BJ (cell line): ENCODE measurements at regions not wholly inside any gene's neighbourhood (a gene's known extent, or its start where the extent isn't known, plus 50 kb on each side); places are given as distances from the start of the nearest gene placed in this dataset.

Experiments
- CTCF ChIA-PET: fragments of 350-600 bp; formaldehyde crosslinking; extraction: SDS; loops from one replicate; lab custom pipeline; 2021; ENCODE audit warnings: antibody characterized with exemption, inconsistent platforms; lab: Yijun Ruan, JAX
- POLR2A ChIA-PET: fragments of 300-600 bp; sonication (Branson Sonifier 250); formaldehyde crosslinking; extraction: SDS; loops from one replicate; lab custom pipeline; 2021; ENCODE audit warnings: antibody characterized with exemption; lab: Charles Lee
- DNase-seq: peaks from one replicate; pipeline ENCODE4 v3.0.0-alpha.2; 2011; ENCODE audit warnings: low read depth
- H3K27me3 ChIP-seq: 2 replicates; pipeline ENCODE4 v1.6.0; 2011; ENCODE audit warnings: low read length; ENCODE audit not compliant: control insufficient read depth, insufficient read depth
- H3K36me3 ChIP-seq: 2 replicates; pipeline ENCODE4 v1.5.1; 2011; ENCODE audit warnings: low read length; ENCODE audit not compliant: control insufficient read depth, insufficient read depth
- H3K4me3 ChIP-seq: 2 replicates; pipeline ENCODE4 v1.5.1; 2011; ENCODE audit warnings: low read depth, mild to moderate bottlenecking, control low read depth, low read length
- TF ChIP-seq, protein P1 (sequence below): IDR thresholded peaks from 2 replicates; pipeline ENCODE4 v1.5.1; 2011; ENCODE audit warnings: low read depth, mild to moderate bottlenecking, control low read depth, inconsistent platforms, low read length, moderate library complexity; ENCODE audit not compliant: insufficient read depth

DNA sequence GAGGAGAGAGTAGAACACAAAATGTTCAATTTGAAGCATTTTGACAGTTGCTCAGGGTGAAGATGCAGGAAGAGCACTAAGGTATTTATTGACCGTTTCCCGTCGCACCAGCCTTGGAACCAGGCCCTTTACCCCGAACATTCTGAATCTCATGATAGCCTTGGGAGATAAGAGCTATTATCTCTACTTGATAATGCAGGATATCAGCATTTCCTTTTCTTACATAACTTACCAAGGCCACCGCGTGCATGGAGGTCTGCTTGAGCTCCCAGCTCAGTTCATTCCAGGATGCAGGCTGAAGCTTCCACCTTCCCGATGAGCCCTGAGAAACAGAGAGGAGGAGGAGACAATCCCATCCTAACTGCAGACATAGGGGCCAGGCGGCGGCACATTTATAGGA, 324.2 kb upstream of the COBL start:
- POLR2A ChIA-PET: no interaction called here
- no peaks in the 10 kb centered on the region for H3K36me3 ChIP-seq
- H3K27me3 ChIP-seq: no peaks in the 10 kb centered on the region
- DNase-seq: no peak
- CTCF ChIA-PET: no interaction called here
- no peak overlapping the region for H3K4me3 ChIP-seq
- TF ChIP-seq, protein P1, sequence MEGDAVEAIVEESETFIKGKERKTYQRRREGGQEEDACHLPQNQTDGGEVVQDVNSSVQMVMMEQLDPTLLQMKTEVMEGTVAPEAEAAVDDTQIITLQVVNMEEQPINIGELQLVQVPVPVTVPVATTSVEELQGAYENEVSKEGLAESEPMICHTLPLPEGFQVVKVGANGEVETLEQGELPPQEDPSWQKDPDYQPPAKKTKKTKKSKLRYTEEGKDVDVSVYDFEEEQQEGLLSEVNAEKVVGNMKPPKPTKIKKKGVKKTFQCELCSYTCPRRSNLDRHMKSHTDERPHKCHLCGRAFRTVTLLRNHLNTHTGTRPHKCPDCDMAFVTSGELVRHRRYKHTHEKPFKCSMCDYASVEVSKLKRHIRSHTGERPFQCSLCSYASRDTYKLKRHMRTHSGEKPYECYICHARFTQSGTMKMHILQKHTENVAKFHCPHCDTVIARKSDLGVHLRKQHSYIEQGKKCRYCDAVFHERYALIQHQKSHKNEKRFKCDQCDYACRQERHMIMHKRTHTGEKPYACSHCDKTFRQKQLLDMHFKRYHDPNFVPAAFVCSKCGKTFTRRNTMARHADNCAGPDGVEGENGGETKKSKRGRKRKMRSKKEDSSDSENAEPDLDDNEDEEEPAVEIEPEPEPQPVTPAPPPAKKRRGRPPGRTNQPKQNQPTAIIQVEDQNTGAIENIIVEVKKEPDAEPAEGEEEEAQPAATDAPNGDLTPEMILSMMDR: no peak

DNA sequence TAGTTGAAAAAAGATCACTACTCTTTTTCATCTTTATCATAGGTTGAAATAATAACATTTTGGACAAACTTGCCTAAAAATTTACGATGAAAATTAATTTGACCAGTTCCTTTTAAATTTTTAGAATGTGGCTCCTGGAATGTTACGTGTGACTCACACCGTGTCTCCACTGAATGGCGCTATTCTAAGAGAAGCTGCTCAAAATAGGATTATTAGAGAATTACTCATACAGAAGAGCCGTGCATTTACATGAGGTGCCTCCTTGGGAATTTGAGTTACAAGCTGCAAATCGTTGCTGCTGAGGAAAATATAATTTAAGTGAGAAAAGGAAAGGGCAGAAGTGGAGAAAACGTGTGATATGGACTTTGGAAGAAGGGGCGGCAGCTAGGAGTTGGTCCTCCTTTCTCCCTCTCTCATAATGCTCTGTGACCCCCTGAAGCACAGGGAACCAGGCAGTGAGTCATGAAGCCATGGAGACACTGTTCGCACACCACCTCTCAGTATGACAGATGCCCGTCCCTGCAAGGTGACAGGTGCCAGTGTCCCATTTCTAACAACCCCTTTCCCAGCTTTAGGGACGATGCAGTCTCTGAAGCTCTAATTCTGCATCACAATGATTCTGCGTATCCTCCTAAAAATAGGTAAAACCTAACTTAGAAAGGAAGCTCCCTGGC, 323.2 kb upstream of the COBL start:
- CTCF ChIA-PET: no interaction called here
- TF ChIP-seq, protein P1: no peak
- H3K36me3 ChIP-seq: no peaks in the 10 kb centered on the region
- DNase-seq: no peak
- POLR2A ChIA-PET: no interaction called here
- no peaks in the 10 kb centered on the region for H3K27me3 ChIP-seq
- no peak overlapping the region for H3K4me3 ChIP-seq

DNA sequence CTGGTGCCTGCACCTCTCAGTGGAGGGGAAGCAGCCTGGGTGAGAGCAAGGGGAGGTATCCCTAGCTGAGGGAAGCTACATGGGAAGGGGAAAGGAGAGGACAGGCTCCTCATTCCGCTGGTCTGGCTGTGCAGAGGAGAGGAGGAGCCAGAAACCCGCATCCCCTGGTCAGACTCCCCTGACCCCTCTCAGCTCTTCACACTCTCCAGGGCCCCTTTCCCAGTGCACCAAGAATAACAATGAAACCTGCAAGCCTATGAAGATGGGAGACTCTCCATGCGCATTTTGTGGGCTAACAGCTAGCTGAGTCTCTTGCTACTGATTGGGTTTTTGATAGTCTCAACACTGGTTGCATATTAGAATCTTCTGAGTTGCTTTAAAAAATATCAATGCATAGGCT, 319.9 kb upstream of the COBL start:
- DNase-seq: no peak
- Histone ChIP-seq H3K36me3 (no peaks in the 10 kb centered on the region), H3K27me3 (no peaks in the 10 kb centered on the region), H3K4me3 (no peak overlapping the region)
- ChIA-PET POLR2A (no interaction called here), CTCF (no interaction called here)
- TF ChIP-seq, protein P1: no peak

DNA sequence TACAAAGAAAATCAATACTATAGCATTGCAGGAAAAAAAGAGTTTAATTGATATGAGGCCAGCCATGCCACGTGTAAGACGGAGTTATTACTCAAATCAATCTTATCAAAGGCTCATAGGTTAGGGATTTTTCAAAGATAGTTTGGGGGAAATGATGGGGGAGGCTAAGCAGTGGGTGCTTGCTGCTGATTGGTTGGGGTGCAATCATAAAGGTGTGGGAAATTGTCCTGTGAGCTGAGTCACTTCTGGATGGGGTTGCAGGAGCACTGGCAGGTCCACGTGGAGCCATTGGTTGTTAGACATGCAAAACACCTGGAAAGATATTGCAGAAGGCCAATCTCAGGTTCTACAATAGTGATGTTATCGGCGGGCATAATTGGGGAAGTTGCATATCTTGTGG, 319.2 kb upstream of the COBL start:
- no peak for DNase-seq
- TF ChIP-seq, protein P1: no peak
- Histone ChIP-seq H3K4me3 (no peak overlapping the region), H3K36me3 (no peaks in the 10 kb centered on the region), H3K27me3 (no peaks in the 10 kb centered on the region)
- POLR2A ChIA-PET: no interaction called here
- CTCF ChIA-PET: no interaction called here

DNA sequence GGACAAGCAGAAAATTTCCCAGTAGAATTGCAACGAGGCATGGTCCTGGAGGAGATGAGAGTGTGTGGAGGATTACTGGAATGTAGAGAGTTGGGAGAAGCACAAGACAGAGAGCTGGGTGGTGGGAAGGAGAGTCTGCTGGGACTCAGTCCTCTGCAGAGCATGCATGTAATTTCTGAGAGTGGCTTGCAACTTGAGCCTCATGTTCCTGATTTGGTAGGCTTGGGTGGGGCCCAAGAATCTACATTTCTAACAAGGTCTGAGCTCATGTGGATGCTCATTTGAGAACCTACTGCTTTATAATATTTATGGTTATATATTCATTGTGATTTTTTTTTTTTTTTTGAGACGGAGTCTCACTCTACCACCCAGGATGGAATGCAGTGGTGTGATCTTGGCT, 317.9 kb upstream of the COBL start:
- POLR2A ChIA-PET: no interaction called here
- Histone ChIP-seq H3K36me3 (no peaks in the 10 kb centered on the region), H3K27me3 (no peaks in the 10 kb centered on the region), H3K4me3 (no peak overlapping the region)
- no peak for DNase-seq
- TF ChIP-seq, protein P1: no peak
- CTCF ChIA-PET: no interaction called here
